ENCODE measurements at regions not wholly inside any gene's neighbourhood (a gene's known extent, or its start where the extent isn't known, plus 50 kb on each side); places are given as distances from the start of the nearest gene placed in this dataset.

DNA sequence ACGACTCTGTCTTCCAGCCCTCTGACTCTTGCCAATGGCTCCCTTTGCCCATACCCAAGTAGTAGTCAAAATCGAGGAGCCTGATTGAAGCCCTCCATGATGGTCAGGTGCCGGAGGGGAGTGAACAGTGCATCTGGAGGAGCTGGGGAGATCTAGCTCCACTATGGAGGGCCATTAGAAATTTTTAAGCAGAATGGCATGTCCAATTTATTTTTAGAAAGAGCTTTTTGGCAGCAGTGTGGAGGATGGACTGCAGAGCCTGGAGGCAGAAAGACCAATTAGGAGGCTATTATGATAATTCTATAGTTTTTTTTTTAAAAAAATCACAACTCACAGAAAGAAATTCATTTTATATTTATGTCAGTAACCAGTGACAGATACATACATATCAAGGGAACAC, 92.7 kb upstream of the SLC7A1 start:
- TF ChIP-seq, protein P1, sequence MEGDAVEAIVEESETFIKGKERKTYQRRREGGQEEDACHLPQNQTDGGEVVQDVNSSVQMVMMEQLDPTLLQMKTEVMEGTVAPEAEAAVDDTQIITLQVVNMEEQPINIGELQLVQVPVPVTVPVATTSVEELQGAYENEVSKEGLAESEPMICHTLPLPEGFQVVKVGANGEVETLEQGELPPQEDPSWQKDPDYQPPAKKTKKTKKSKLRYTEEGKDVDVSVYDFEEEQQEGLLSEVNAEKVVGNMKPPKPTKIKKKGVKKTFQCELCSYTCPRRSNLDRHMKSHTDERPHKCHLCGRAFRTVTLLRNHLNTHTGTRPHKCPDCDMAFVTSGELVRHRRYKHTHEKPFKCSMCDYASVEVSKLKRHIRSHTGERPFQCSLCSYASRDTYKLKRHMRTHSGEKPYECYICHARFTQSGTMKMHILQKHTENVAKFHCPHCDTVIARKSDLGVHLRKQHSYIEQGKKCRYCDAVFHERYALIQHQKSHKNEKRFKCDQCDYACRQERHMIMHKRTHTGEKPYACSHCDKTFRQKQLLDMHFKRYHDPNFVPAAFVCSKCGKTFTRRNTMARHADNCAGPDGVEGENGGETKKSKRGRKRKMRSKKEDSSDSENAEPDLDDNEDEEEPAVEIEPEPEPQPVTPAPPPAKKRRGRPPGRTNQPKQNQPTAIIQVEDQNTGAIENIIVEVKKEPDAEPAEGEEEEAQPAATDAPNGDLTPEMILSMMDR (IDR thresholded peaks at IDR 0.05; ENCODE audit: low read depth, low read length, missing input control) = no peak
- TF ChIP-seq, protein P2, sequence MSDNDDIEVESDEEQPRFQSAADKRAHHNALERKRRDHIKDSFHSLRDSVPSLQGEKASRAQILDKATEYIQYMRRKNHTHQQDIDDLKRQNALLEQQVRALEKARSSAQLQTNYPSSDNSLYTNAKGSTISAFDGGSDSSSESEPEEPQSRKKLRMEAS (IDR thresholded peaks at IDR 0.05) = no peak
- TF ChIP-seq RXRA (IDR thresholded peaks at IDR 0.05) (no peak), RAD21 (IDR thresholded peaks at IDR 0.05) (no peak), EGR1 (IDR thresholded peaks at IDR 0.05; ENCODE audit: low read depth in 2 of 2) (no peak), TAF1 (conservative IDR thresholded peaks at IDR 0.05) (no peak), HNF4G (IDR thresholded peaks at IDR 0.05) (no peak), JUND (IDR thresholded peaks at IDR 0.05) (no peak), YY1 (IDR thresholded peaks at IDR 0.05) (no peak)
- TF ChIP-seq, protein P3, sequence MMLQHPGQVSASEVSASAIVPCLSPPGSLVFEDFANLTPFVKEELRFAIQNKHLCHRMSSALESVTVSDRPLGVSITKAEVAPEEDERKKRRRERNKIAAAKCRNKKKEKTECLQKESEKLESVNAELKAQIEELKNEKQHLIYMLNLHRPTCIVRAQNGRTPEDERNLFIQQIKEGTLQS (IDR thresholded peaks at IDR 0.05) = no peak
- TF ChIP-seq, protein P4, sequence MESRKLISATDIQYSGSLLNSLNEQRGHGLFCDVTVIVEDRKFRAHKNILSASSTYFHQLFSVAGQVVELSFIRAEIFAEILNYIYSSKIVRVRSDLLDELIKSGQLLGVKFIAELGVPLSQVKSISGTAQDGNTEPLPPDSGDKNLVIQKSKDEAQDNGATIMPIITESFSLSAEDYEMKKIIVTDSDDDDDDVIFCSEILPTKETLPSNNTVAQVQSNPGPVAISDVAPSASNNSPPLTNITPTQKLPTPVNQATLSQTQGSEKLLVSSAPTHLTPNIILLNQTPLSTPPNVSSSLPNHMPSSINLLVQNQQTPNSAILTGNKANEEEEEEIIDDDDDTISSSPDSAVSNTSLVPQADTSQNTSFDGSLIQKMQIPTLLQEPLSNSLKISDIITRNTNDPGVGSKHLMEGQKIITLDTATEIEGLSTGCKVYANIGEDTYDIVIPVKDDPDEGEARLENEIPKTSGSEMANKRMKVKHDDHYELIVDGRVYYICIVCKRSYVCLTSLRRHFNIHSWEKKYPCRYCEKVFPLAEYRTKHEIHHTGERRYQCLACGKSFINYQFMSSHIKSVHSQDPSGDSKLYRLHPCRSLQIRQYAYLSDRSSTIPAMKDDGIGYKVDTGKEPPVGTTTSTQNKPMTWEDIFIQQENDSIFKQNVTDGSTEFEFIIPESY (IDR thresholded peaks at IDR 0.05) = no peak
- TF ChIP-seq, protein P5, sequence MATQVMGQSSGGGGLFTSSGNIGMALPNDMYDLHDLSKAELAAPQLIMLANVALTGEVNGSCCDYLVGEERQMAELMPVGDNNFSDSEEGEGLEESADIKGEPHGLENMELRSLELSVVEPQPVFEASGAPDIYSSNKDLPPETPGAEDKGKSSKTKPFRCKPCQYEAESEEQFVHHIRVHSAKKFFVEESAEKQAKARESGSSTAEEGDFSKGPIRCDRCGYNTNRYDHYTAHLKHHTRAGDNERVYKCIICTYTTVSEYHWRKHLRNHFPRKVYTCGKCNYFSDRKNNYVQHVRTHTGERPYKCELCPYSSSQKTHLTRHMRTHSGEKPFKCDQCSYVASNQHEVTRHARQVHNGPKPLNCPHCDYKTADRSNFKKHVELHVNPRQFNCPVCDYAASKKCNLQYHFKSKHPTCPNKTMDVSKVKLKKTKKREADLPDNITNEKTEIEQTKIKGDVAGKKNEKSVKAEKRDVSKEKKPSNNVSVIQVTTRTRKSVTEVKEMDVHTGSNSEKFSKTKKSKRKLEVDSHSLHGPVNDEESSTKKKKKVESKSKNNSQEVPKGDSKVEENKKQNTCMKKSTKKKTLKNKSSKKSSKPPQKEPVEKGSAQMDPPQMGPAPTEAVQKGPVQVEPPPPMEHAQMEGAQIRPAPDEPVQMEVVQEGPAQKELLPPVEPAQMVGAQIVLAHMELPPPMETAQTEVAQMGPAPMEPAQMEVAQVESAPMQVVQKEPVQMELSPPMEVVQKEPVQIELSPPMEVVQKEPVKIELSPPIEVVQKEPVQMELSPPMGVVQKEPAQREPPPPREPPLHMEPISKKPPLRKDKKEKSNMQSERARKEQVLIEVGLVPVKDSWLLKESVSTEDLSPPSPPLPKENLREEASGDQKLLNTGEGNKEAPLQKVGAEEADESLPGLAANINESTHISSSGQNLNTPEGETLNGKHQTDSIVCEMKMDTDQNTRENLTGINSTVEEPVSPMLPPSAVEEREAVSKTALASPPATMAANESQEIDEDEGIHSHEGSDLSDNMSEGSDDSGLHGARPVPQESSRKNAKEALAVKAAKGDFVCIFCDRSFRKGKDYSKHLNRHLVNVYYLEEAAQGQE (IDR thresholded peaks at IDR 0.05) = no peak

Measured in liver (tissue), 3 donors.